ENCODE measurements at regions not wholly inside any gene's neighbourhood (a gene's known extent, or its start where the extent isn't known, plus 50 kb on each side); places are given as distances from the start of the nearest gene placed in this dataset.

DNA sequence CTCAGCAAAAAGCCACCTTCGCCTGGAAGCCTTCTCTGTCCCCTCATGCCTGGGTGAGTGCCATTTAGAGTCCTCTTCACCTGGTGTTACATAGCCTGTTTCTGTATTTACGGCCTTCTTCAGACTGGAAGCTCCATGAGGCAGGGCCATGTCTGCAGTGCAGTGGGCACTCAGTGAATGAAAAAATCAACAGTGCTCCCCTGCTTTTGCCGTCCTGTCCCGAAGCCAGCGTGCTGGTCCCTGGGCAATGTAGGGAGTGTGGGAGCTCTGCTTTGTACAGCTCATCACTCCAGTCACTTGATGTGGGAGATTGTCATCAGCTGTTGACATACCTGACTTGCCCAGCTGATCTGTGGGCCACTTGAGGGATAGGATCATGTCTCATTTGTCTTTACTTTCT, 129.0 kb upstream of the TSHZ3 start:
- TF ChIP-seq, protein P1, sequence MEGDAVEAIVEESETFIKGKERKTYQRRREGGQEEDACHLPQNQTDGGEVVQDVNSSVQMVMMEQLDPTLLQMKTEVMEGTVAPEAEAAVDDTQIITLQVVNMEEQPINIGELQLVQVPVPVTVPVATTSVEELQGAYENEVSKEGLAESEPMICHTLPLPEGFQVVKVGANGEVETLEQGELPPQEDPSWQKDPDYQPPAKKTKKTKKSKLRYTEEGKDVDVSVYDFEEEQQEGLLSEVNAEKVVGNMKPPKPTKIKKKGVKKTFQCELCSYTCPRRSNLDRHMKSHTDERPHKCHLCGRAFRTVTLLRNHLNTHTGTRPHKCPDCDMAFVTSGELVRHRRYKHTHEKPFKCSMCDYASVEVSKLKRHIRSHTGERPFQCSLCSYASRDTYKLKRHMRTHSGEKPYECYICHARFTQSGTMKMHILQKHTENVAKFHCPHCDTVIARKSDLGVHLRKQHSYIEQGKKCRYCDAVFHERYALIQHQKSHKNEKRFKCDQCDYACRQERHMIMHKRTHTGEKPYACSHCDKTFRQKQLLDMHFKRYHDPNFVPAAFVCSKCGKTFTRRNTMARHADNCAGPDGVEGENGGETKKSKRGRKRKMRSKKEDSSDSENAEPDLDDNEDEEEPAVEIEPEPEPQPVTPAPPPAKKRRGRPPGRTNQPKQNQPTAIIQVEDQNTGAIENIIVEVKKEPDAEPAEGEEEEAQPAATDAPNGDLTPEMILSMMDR (IDR thresholded peaks at IDR 0.05; ENCODE audit: low read depth, low read length), result no peak
- no peak for TF ChIP-seq EZH2phosphoT487 (IDR thresholded peaks at IDR 0.05; ENCODE audit: low read depth)

All from OCI-LY3 (cell line).